Activated CD4-positive, CD25-positive, alpha-beta regulatory T cell (primary cell): ENCODE measurements at regions not wholly inside any gene's neighbourhood (a gene's known extent, or its start where the extent isn't known, plus 50 kb on each side); places are given as distances from the start of the nearest gene placed in this dataset.

ENCODE experiments used
- DNase-seq, 4 experiments: peaks; one replicate each; lab custom pipeline; 2025; lab: John Stamatoyannopoulos, UW

GRCh38 chr13:109366525-109366924 lies 419.9 kb downstream of the IRS2 start:
- no peak for DNase-seq

- DNase-seq = no peak
These were observed 423.0 kb downstream of the IRS2 start for GRCh38 chr13:109363431-109363830.

GRCh38 chr13:109362616-109363015 lies 423.8 kb downstream of the IRS2 start:
- no peak for DNase-seq

GRCh38 chr13:109361562-109362289 lies 424.7 kb downstream of the IRS2 start:
- DNase-seq = no peak

GRCh38 chr13:109357751-109358471 lies 428.5 kb downstream of the IRS2 start:
- no peak for DNase-seq

GRCh38 chr13:109355875-109356434 lies 430.4 kb downstream of the IRS2 start:
- DNase-seq = no peak

- DNase-seq = no peak
These were observed 431.2 kb downstream of the IRS2 start for GRCh38 chr13:109355166-109355565.

- DNase-seq = no peak
These were observed 435.1 kb downstream of the IRS2 start for GRCh38 chr13:109351236-109351635.

- DNase-seq = no peak
These were observed 437.7 kb downstream of the IRS2 start for GRCh38 chr13:109348519-109349258.

- no peak for DNase-seq
These were observed 440.3 kb downstream of the IRS2 start for GRCh38 chr13:109346060-109346459.

- DNase-seq = no peak
These were observed 440.9 kb downstream of the IRS2 start for GRCh38 chr13:109345433-109345941.

GRCh38 chr13:109344552-109345157 lies 441.7 kb downstream of the IRS2 start:
- no peak for DNase-seq

- no peak for DNase-seq
These were observed 449.7 kb downstream of the IRS2 start for GRCh38 chr13:109336730-109337129.

GRCh38 chr13:109333893-109334651 lies 452.3 kb downstream of the IRS2 start:
- DNase-seq = no peak

GRCh38 chr13:109332506-109333499 lies 453.6 kb downstream of the IRS2 start:
- no peak for DNase-seq

GRCh38 chr13:109331898-109332297 lies 454.5 kb downstream of the IRS2 start:
- DNase-seq = no peak

GRCh38 chr13:109331011-109331433 lies 455.4 kb downstream of the IRS2 start:
- no peak for DNase-seq

GRCh38 chr13:109330123-109330522 lies 456.3 kb downstream of the IRS2 start:
- no peak for DNase-seq

GRCh38 chr13:109329175-109329574 lies 457.2 kb downstream of the IRS2 start:
- DNase-seq = no peak

- DNase-seq = no peak
These were observed 459.8 kb downstream of the IRS2 start for GRCh38 chr13:109326601-109327000.
